ENCODE measurements at regions not wholly inside any gene's neighbourhood (a gene's known extent, or its start where the extent isn't known, plus 50 kb on each side); places are given as distances from the start of the nearest gene placed in this dataset.

DNA sequence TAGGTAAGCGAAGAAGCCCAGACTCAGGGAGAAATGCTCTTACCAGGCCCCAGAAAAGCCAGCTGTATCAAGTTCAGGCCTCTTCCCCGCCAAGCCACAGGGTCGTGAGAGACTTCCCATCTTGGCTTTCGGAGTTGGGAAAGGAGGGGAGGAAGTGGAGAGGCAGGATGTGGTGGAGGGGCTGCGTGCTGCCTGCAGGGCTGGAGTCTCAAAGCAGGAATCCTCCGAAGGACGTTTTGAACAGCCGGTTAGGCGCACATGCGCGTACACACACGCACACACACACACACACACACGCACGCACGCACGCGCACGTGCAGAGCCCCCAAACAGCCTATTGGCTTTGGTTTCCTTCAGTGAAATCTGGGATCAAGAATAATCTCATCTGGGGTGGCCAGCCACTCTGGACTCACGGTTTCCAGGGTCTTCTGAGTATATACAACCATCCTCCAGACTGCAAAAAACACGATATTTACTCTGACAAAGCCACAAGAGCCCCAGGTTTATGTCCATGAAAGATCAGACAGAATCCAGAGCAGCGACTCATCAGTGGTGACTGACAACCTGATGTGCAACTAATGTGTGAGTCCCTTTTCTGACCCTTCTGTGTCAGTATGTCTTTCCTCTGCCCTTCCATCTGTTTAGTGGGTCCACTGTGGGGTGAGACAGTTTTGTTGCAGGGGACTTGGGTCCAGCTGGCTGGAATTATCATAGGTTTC is 115.0 kb upstream of the ZNF438 start:
- DNase-seq, result peak; percentile 16 to 52 (median 35)

DNA sequence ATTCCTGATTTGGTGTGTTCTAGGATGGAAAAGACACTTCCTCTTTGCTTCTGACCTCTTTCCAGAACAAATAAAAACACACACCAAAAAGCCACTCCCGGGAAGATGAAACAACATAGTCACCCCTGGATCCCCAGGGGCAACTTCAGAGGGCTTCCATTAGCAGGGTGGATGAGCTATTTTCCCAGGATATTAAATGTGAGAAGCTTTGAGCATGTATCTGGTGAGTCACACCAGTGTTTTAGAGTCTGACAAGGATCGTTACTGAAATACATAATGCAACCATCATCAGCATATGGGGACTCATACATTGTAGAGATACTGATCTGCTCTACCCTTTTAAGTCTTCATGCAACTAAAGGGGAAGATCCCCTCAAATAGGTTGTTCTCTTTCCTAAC is 115.5 kb upstream of the ZNF438 start:
- peak in 2 of 3 donors; percentile 24 to 30 for DNase-seq

DNA sequence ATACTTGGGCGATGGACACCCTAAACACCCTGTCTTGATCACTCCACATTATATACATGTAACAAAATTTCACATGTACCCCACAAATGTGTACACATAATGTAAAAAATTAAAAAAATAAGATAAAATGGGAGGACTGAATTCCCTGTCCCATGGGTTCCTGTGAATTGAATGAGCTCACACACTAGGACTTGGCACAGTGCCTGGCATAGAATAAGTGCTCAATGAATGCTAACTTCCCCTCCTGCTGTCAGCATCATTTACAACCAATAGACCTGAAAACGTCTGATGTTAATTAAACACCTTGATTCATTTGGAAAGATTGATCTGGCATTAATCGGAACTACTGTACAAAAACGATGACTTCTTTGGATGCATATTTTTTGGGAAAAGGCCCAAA is 117.3 kb upstream of the ZNF438 start:
- DNase-seq, result peak in 1 of 3 donors; percentile 25

DNA sequence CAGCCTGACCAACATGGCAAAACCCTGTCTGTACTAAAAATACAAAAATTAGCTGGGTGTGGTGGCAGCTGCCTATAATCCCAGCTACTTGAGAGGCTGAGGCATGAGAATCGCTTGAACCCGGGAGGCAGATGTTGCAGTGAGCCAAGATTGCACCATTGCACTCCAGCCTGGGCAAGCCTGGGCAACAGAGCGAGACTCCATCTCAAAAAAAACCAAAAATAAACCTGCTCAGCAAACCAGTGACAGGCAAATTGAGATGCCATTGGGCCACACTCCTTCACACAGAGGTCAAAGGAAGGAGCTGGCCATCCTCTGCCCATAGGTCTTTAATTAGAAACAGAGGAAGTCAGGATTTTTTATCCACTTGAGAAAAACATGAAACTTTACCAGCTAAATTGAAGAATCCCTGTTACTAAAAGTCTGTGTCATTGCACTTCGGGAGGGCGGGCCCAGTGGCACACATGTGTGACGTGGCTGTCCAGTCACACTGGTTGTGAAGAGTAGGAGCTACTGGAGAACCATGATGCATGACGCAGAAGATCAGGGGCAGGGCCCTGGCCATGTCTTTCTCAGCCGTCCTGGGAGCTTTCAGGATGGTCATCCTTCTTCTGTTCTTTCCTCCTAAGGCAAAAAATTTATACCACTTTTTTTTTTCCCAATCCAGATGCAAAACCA is 118.3 kb upstream of the ZNF438 start:
- no peak for DNase-seq

DNA sequence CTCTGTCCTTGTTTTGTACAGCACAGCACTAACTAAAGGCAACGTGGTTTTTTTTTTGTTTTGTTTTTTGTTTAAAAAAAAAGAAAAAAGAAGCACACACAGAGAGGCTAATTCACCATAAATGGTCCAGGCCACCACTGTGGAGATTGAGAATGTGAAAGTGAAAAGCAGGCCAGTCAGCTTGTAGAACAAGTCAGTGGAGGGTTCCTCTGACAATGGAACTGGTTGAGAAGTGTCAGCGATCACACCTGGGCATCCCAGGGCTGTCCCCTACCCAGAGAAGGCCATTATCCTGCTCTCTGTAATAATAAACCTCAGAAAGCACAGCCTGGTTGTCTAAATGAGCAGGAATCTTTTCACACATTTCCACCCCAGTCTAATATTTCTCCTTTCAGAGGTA is 119.6 kb upstream of the ZNF438 start:
- DNase-seq, result no peak

DNA sequence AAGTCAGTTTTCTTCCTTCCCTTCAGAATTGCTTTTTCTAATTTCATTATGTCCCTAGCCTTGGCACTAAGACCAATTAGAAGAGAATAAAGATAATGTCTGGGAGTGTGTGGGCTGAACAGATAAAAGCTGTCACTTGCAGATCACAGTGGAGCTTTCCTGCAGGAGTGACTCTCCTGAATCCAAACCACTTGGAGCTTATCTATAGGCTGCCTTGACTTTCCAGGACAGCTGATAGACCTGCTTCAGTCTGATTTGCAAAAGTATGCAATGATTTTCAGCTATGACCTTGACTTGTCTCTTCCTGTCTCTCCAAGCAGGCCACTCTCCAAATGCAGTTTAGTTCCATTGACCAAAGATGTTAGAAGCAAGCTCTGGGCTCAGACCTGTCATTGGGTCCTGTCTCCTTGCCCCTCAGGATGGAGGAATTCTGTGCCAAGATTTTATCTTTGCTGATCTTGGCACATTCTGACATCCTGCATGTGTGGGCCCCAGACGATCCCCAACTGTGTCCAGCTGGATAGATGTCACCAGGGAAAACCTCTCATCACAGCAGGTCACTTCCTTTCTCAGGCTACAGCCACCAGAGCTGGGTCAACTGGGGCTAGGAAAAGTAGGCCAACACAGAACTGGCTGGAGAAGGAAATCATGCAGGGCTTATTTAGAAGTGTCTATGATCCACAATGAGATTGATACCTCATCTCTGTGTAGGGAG is 120.9 kb upstream of the ZNF438 start:
- DNase-seq, result no peak

DNA sequence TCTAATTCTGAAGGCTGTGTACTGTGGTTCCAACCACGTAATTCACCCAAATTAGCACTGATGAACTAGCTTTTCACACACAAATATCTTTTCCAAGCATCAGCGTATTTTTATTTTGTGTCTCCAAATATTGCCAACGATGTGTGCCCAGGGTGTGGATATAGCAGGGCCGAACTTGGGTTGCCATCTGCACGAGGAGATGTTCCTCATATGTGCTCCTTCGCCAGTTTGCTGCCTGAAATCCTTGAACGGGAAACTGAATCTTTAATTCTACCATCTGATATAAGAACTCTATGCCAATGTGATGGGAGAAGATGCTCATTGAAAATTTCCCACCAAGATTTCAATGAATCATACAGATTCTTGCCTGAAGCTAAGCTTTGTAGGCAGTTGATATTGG is 121.5 kb upstream of the ZNF438 start:
- no peak for DNase-seq

DNA sequence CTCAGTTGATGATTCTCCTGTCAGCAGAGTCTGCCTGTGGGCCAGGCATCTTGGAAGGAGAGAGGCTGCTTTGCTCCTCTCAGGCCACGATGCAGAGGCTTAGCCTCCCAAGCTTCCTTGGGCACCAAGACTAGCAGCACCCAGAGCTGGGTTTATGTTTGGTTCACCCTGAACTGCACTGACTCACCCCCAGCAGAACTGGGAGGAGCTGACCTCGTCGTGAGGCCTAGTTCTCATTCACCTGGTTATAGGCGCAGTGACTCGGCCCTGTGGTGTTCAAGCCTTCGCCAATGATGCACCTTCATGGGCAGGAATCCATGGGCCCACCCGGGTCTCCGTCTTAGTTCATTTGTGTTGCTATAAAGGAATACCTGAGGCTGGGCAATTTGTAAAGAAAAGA is 122.0 kb upstream of the ZNF438 start:
- DNase-seq, result no peak

DNA sequence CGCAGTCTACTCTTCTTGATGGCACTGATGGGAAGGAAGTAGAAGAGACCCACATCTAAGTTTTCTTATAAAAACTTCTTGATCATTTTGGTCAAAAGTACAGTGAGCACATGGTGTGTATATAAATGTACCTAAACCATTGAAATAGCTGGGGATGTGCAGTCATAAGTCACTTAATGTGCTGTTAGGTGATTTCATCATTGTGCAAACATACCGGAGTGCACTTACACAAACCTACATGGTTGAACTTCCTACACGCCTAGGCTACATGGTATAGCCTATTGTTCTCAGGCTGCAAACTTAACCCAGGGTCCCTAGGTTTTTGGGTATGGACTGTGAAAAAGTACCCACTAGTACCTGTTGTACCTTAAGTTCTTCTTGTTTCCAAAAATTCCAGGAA is 123.3 kb upstream of the ZNF438 start:
- no peak for DNase-seq

DNA sequence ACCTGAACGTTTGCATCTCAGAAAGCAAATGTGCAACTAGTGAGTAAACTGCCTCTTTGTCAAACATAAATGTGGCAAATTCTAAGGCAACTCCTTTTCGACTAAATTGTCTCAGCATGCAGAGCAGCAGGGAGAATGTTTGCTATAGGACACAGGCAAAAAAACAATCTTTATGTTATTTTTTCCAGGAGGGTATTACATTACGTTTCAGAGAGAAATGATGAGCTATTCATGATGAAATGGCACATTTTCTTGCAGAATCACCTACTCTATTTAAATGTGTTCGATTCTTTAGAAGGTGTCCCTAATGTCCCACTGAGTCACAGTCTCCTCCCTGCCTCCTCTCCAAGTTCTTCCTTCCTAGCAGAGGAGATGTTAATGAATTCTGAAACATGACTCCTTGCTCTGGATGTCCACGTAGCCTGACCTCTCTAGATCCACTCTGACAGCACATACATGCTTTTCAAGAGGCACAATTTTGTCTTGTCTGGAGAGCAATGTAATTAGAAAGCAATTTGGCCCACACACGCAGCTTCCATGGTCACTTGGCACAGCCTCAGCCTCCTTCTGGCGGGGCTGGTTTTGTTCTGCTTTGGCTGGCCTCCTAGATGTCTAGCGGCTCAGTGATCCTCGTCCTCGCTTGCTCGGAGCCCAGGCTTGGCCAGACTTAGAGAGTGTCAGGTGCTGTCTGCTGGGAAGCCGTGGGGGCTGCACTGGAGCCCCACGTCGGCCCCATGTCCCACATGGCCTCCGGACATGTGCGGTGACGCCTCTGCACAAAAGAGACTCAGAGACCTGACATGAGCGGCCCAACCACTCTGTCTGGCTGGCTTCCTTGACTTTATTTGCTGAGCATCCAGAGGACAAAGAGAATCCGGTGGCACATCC is 125.7 kb upstream of the ZNF438 start:
- DNase-seq, result no peak

DNA sequence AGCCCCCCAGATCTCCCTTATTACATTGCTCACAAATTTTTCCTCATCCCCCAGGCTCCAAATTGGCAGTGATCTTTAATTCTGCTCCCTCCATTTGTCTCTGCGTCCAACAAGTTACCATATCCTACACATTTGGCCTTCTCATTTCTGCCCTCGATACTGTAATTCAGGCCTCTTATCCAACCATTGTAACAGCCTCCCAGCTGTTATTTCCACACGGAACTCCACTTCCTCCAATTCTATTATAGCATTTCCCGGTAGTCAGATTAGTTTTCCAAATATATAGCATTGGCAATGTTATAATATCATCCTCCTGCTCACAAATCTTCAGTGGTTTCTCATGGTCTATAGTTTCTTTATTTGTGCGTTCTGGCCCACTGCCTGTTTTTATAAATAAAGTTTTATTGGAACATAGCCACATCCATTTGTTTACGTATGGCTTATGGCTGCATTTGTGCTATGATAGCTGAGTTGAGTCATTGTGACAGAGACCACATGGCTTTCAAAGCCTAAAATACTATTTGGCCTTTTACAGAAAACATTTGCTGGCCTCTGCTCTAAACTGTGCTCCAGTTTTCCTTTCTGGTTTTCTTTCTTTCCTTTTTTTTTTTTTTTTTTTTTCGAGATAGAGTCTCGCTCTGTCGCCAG is 126.5 kb upstream of the ZNF438 start:
- no peak for DNase-seq

DNA sequence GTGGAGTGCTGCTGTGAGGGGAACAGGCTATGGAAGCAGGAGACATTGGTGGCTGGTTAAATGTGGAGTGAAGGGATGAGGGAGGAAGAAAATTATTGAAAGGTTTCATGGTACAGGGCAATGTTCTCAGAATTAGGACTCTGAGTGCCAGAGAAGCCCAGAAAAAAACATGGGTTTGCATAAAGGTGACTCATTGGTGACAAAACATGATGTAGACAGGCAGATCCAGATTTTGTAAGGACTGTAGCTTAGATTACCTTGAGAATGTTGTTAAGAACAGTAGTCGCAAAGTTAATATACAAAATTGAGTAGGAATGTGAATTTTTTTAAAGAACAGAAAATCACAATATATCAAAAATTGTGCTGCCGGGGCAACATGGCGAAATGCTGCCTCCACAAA is 134.9 kb upstream of the ZNF438 start:
- peak in 1 of 3 donors; percentile 17 for DNase-seq

DNA sequence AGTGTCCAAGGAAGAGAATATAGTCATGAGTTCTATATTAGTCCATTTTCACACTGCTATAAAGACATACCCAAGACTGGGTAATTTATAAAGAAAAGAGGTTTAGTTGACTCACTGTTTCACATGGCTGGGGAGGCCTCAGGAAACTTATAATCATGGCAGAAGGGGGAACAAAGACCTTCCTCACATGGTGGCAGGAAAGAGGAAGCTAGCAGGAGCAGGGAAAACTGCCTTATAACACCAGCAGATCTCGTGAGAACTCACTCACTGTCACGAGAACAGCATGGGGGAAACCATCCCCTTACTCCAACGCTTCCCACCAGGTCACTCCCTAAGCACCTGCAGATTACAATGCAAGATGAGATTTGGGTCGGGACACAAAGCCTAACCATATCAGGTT is 139.0 kb upstream of the ZNF438 start:
- peak; percentile 28 to 44 (median 43) for DNase-seq

DNA sequence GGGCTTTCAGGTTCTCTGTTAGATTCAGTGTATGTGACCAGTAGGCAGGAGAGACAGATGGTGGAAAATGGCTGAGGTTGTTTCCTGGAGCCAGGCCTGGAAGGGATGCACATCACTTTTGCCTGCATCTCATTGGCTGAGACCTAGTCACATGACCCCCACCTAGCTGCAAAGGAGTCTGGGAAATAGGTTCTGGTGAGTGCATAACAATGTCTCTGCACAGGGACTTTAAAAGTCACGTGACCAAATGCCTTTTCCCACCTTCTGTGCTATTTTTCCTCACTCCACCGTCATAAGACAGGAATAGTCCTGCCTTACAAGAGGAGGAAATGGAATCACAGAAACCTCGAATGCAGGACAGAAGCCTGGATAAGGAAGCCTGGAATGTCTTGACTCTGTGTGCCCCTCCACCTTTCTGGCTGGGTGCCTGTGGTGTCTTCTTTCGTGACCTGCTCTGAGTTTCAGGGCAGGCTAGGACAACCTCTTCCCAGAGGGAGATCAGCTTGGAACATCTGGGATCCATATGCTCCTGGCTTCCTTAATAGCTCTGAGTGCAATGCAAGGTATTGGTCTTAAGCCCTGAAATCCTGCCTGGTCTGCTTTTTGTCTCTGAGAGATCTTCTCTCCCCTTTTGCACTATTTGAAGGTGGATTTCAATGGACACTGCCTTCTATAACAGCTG is 139.9 kb upstream of the ZNF438 start:
- DNase-seq, result no peak

DNA sequence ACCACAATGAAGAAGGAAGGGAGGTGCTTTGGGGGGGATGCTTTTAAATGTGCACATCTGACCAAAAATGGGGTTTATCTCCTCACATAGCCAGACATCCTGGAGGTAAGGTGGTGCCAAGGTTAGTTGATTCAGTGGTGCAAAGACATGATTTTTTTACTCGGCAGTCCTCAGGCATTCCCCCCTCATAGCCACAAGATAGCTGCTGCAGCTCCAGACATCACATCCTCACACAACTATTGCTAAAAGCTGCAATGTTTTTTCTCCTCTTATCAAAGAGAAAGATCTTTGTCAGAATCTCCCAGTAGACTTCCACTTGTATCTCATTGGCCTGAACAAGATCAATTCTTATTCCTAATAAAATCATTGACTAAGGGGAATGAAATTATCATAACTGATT is 141.3 kb upstream of the ZNF438 start:
- DNase-seq, result no peak

DNA sequence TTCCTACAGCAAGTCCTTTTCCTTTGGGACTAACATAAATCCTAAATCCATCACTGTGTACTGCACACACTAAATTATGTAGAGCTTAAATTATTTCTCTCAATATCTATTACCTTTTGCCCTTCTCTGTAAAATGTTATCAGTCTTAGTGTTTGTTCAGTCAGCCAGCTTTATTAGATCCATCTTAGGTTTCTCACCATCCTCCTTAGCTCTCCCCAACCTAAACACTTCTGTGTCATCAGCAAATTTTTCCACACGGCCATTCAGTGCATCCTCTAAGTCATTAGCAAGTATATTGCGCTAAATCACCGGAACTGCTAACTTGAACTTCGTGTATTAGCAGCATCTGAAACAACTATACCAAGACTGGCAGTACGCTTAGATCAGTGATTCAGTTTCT is 142.1 kb upstream of the ZNF438 start:
- DNase-seq, result no peak

DNA sequence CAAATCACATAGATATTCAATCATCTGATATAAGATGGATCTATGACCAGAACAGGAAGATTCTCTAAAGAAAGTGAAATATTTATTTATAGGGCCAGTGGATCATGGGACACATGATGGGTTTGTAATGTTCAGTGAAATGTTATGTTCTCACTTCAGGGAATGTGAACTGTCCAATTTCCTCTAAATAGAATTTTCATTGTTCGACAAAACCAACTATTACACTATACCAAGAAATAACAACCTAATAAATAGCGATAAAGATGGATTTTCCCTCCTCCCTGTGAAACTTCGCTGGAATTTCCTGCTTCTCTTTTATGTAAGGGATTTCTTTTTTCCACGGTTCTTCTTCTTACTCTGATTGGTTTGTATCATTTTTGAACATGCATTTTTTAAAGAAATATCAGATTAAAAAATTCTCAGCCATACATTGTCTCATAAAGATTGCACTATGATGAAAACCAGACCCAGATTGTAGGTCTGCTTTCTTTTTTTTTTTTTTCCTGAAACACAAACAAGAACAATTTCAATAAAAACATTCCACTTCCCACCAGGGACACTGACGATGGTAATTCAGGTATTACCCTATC is 139.8 kb upstream of the ZEB1 start:
- DNase-seq, result peak; percentile 2 to 46 (median 32)

DNA sequence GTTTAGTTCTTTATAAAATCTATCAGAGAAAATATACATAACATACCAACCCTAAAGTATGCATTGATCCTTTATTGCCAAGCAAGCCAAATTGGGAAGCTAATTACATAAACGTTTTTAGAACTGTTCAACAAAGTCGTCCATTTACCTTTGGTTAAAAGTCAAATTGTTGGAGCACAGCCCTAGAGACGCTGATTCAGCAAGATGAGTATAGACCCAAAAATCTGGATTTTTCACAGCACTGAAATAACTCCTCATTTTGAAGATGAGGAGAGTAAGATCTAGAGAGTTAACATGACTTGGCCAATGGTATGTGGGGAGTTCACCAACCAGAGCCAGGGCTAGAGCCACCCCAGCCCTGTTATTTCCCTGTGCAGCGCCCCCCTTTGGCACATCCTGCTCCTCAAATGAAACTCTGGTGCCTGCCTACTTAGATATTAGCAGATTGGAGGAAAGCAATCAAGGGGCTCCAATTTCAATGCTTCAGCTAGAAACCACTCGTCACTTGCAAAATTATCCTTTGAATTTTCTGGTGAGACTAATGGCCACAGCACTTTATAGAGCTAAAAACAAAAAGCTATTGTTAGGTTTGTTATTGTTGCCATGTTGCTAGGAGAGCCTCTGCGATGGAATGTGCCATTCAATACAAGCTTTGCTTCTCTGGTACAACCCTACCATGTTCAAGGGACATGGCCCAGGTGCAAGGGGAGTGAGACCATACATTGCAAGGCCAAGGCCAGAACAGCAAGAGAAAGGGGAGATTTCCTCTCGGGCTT is 132.6 kb upstream of the ZEB1 start:
- DNase-seq, result no peak

DNA sequence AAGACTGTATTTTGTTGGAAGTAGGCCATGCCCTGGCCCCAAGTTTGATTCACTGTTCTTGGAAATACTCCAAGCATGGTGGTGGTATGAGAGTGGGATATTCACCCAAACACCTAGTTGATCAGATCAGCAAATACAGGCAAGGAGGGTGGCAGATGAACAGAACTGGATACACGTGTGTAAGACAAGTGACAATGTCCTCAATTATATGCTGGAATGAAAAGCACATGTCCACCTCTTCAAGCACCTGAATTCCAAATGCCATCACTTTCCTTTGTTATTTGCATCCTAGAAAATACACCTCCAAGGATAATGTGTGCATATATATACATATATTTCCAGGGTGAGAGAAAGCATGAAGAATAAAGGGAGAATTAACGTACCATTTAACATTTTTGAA is 131.8 kb upstream of the ZEB1 start:
- no peak for DNase-seq

DNA sequence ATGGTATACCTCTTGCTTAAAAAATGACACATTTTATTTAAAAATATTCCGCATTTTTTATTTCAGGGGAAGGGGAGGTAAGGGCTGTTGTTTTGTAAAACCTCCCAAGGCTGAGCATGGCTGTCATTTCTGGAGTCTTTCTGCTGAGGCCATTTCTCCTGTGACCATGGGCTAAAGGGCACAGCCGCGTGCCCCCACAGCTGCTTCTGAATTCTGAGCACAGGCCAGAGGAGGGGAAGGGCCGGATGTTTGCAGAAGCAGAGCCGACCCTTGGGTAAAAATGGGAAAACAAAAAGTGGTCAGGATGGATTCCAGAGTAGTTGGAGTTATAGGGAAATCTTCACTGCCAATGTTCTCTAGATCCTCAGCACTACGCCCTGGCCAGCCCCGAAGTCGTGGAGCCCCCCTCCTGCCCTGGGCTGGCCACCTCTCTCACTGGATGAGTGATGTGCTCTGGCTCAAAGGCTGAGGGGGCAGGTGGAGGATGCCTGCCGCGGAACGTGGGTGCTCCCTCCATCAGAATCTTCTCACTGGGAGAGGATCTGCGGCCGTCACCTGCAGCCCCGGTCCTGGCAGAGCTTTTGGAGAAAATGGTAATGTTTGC is 131.3 kb upstream of the ZEB1 start:
- DNase-seq, result no peak

Data from suppressor macrophage treated with lipopolysaccharide for 1 hour (primary cell).